ENCODE measurements at regions not wholly inside any gene's neighbourhood (a gene's known extent, or its start where the extent isn't known, plus 50 kb on each side); places are given as distances from the start of the nearest gene placed in this dataset.
A peak's percentile ranks its signal among the peaks of the same experiment; 100 is the strongest.

DNA sequence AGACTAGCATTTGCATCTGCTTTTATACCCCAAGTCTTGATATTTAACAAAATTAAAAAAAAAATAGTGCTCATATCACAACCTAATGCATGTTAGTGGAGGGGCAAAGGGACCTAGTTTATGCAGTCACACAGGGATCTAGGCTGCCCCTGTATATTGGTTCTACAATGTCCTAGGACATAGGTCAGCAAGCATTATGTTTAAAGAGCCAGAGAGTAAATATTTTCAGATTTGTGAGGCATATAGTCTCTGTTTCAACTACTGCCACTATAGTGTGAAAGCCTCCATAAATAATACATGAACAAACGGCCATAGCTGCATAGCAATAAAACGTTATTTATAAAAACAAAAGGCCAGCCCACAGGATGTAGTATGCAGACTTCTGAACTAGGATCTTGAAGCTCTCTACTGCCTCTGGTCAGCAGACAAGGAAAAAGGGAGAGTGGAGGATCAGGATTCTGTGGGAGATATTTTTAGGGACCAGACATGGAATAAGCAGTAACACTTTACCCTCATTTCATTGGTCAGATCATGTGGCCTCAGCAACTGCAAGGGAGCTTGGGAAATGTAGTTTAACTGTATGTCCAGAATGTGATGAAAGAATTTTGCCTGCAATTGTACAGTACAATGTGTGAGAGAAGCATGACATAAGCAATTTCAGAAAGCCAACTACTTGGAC, 414.2 kb upstream of the SPTLC3 start:
- H3K4me1 ChIP-seq, result no peaks in the 10 kb centered on the region
- no peaks in the 10 kb centered on the region for H3K36me3 ChIP-seq
- no peak overlapping the region for H3K27ac ChIP-seq
- no peak overlapping the region for H3K4me2 ChIP-seq
- H3K9ac ChIP-seq, result no peak overlapping the region
- H3K9me3 ChIP-seq, result peaks cover 10% of the 10 kb centered on the region; the same call in 1 of the 2 replicates
- no peaks in the 10 kb centered on the region for H4K20me1 ChIP-seq
- H3K4me3 ChIP-seq, result no peak overlapping the region
- TF ChIP-seq Cebpa-rat (IDR thresholded peaks at IDR 0.05), result no peak
- H3K27me3 ChIP-seq, result no peaks in the 10 kb centered on the region

- Histone ChIP-seq H3K9me3 (no peaks in the 10 kb centered on the region), H3K36me3 (no peaks in the 10 kb centered on the region), H3K4me1 (no peaks in the 10 kb centered on the region), H3K9ac (no peak overlapping the region), H4K20me1 (no peaks in the 10 kb centered on the region), H3K4me3 (no peak overlapping the region), H3K27ac (no peak overlapping the region), H3K4me2 (no peak overlapping the region), H3K27me3 (no peaks in the 10 kb centered on the region)
- TF ChIP-seq Cebpa-rat (IDR thresholded peaks at IDR 0.05), result no peak
These were observed 412.9 kb upstream of the SPTLC3 start for GRCh38 chr20:12595841-12596240.

- Histone ChIP-seq H3K27ac (no peak overlapping the region), H3K9me3 (no peaks in the 10 kb centered on the region), H3K4me1 (no peaks in the 10 kb centered on the region), H3K36me3 (no peaks in the 10 kb centered on the region), H4K20me1 (no peaks in the 10 kb centered on the region), H3K4me3 (no peak overlapping the region), H3K9ac (no peak overlapping the region), H3K4me2 (no peak overlapping the region), H3K27me3 (no peaks in the 10 kb centered on the region)
- no peak for TF ChIP-seq Cebpa-rat (IDR thresholded peaks at IDR 0.05)
These were observed 411.9 kb upstream of the SPTLC3 start for GRCh38 chr20:12596863-12597262.

GRCh38 chr20:12597551-12597950, 411.2 kb upstream of the SPTLC3 start:
- H3K36me3 ChIP-seq, result no peaks in the 10 kb centered on the region
- no peaks in the 10 kb centered on the region for H3K27me3 ChIP-seq
- H3K9ac ChIP-seq, result no peak overlapping the region
- H3K4me2 ChIP-seq, result no peak overlapping the region
- H3K9me3 ChIP-seq, result no peaks in the 10 kb centered on the region
- no peak overlapping the region for H3K27ac ChIP-seq
- no peaks in the 10 kb centered on the region for H4K20me1 ChIP-seq
- TF ChIP-seq Cebpa-rat (IDR thresholded peaks at IDR 0.05), result no peak
- H3K4me3 ChIP-seq, result no peak overlapping the region
- no peaks in the 10 kb centered on the region for H3K4me1 ChIP-seq

DNA sequence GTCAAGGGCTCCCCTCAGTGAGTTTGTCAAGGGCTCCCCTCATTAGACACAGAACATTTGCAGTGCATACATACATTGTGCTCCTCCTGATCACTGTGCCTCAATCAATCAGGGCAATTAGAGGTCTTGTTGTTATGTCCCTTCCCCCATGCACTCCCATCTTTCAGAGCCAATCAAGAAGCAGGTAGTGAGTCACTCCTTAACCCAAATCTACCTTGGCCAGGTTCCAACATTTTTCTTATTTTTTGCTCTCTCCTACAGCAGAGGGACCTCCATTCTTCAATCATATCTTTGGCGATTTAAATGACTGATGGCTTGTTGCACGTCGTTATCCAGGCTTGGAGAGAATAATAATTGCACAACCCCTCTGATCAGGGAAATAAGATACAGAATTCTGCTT, 409.9 kb upstream of the SPTLC3 start:
- Histone ChIP-seq H3K4me1 (no peaks in the 10 kb centered on the region), H3K27ac (no peak overlapping the region), H3K9ac (no peak overlapping the region), H4K20me1 (no peaks in the 10 kb centered on the region), H3K36me3 (no peaks in the 10 kb centered on the region), H3K27me3 (no peaks in the 10 kb centered on the region), H3K4me3 (no peak overlapping the region), H3K9me3 (no peaks in the 10 kb centered on the region; the same call in 1 of the 2 replicates), H3K4me2 (no peak overlapping the region)
- TF ChIP-seq Cebpa-rat (IDR thresholded peaks at IDR 0.05), result no peak

GRCh38 chr20:12599494-12599893, 409.3 kb upstream of the SPTLC3 start:
- Histone ChIP-seq H3K4me2 (no peak overlapping the region), H3K4me1 (no peaks in the 10 kb centered on the region), H3K9me3 (no peaks in the 10 kb centered on the region; the same call in 1 of the 2 replicates), H4K20me1 (no peaks in the 10 kb centered on the region), H3K27me3 (no peaks in the 10 kb centered on the region), H3K36me3 (no peaks in the 10 kb centered on the region), H3K4me3 (no peak overlapping the region), H3K27ac (no peak overlapping the region), H3K9ac (no peak overlapping the region)
- TF ChIP-seq Cebpa-rat (IDR thresholded peaks at IDR 0.05), result no peak

GRCh38 chr20:12605751-12606150, 403.0 kb upstream of the SPTLC3 start:
- no peaks in the 10 kb centered on the region for H3K27me3 ChIP-seq
- no peaks in the 10 kb centered on the region for H4K20me1 ChIP-seq
- no peak overlapping the region for H3K4me3 ChIP-seq
- H3K9me3 ChIP-seq, result no peaks in the 10 kb centered on the region; the same call in 1 of the 2 replicates
- no peaks in the 10 kb centered on the region for H3K36me3 ChIP-seq
- no peak overlapping the region for H3K27ac ChIP-seq
- no peak overlapping the region for H3K4me2 ChIP-seq
- peaks cover 19% of the 10 kb centered on the region for H3K4me1 ChIP-seq
- TF ChIP-seq Cebpa-rat (IDR thresholded peaks at IDR 0.05), result no peak
- no peak overlapping the region for H3K9ac ChIP-seq

- no peak for TF ChIP-seq Cebpa-rat (IDR thresholded peaks at IDR 0.05)
- H3K9me3 ChIP-seq, result no peaks in the 10 kb centered on the region
- H3K4me3 ChIP-seq, result no peak overlapping the region
- H3K9ac ChIP-seq, result no peak overlapping the region
- H3K4me2 ChIP-seq, result peak overlapping the region; percentile 39
- no peaks in the 10 kb centered on the region for H3K36me3 ChIP-seq
- no peaks in the 10 kb centered on the region for H3K27me3 ChIP-seq
- peaks cover 23% of the 10 kb centered on the region for H3K4me1 ChIP-seq
- no peaks in the 10 kb centered on the region for H4K20me1 ChIP-seq
- no peak overlapping the region for H3K27ac ChIP-seq
These were observed 397.9 kb upstream of the SPTLC3 start for GRCh38 chr20:12610871-12611270.

DNA sequence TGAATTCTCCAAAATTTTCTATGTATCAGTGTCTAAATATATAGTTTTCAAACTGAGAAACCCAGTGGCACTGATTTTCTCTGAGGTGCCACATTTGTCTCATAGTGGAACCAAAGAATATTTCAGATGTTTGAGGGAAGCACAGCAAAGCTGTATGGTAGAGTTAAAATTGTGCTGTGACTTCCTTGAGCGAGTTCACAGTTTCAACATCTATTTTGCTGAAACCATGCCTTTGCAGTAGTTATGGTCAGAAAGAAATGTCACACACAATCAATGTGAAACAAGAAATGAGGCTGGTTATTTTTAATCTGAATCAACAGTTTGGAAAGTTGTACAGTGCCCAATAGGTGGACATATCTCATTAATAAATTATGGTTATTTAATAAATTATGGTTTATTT, 394.0 kb upstream of the SPTLC3 start:
- no peak overlapping the region for H3K4me2 ChIP-seq
- no peak overlapping the region for H3K27ac ChIP-seq
- no peaks in the 10 kb centered on the region for H3K36me3 ChIP-seq
- no peak overlapping the region for H3K9ac ChIP-seq
- peaks cover 6% of the 10 kb centered on the region; the same call in 1 of the 2 replicates for H3K9me3 ChIP-seq
- H3K4me1 ChIP-seq, result peaks cover 10% of the 10 kb centered on the region
- no peaks in the 10 kb centered on the region for H4K20me1 ChIP-seq
- no peaks in the 10 kb centered on the region for H3K27me3 ChIP-seq
- no peak overlapping the region for H3K4me3 ChIP-seq
- TF ChIP-seq Cebpa-rat (IDR thresholded peaks at IDR 0.05), result no peak

DNA sequence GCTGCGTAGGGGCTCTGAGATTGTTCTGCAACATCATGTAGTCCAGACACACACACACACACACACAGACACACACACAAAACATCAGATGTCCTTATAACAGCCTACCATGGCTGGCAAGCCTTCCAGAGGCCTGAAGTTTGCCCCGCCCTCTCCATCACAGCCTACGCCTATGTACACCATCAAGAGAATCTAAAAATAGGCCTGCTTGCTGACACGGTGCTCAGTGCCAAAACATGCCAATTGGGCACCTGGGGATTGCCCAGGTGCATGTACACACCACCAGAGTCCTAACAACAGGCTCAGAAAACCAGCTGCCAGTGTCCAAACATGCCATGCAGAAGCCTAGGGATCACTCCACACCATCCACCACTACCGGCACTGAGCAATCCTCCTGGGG, 391.7 kb upstream of the SPTLC3 start:
- H3K9me3 ChIP-seq, result peaks cover 6% of the 10 kb centered on the region; the same call in 1 of the 2 replicates
- TF ChIP-seq Cebpa-rat (IDR thresholded peaks at IDR 0.05), result no peak
- no peaks in the 10 kb centered on the region for H3K27me3 ChIP-seq
- no peak overlapping the region for H3K9ac ChIP-seq
- H4K20me1 ChIP-seq, result no peaks in the 10 kb centered on the region
- no peak overlapping the region for H3K27ac ChIP-seq
- no peaks in the 10 kb centered on the region for H3K4me1 ChIP-seq
- no peak overlapping the region for H3K4me2 ChIP-seq
- H3K36me3 ChIP-seq, result no peaks in the 10 kb centered on the region
- H3K4me3 ChIP-seq, result no peak overlapping the region

GRCh38 chr20:12623870-12624269, 384.9 kb upstream of the SPTLC3 start:
- Histone ChIP-seq H3K27me3 (no peaks in the 10 kb centered on the region), H3K4me2 (no peak overlapping the region), H3K36me3 (no peaks in the 10 kb centered on the region), H3K9ac (no peak overlapping the region), H3K27ac (no peak overlapping the region), H3K9me3 (no peaks in the 10 kb centered on the region), H3K4me3 (no peak overlapping the region), H4K20me1 (no peaks in the 10 kb centered on the region), H3K4me1 (no peaks in the 10 kb centered on the region)
- no peak for TF ChIP-seq Cebpa-rat (IDR thresholded peaks at IDR 0.05)

All from BLaER1 (cell line).